ENCODE measurements at regions not wholly inside any gene's neighbourhood (a gene's known extent, or its start where the extent isn't known, plus 50 kb on each side); places are given as distances from the start of the nearest gene placed in this dataset.
A peak's percentile ranks its signal among the peaks of the same experiment; 100 is the strongest.

- DNase-seq (ENCODE audit: extremely low read depth, low read depth) = peak; percentile 91
Measured at GRCh38 chr1:181142096-181142958, 53.8 kb downstream of the IER5 start.

DNA sequence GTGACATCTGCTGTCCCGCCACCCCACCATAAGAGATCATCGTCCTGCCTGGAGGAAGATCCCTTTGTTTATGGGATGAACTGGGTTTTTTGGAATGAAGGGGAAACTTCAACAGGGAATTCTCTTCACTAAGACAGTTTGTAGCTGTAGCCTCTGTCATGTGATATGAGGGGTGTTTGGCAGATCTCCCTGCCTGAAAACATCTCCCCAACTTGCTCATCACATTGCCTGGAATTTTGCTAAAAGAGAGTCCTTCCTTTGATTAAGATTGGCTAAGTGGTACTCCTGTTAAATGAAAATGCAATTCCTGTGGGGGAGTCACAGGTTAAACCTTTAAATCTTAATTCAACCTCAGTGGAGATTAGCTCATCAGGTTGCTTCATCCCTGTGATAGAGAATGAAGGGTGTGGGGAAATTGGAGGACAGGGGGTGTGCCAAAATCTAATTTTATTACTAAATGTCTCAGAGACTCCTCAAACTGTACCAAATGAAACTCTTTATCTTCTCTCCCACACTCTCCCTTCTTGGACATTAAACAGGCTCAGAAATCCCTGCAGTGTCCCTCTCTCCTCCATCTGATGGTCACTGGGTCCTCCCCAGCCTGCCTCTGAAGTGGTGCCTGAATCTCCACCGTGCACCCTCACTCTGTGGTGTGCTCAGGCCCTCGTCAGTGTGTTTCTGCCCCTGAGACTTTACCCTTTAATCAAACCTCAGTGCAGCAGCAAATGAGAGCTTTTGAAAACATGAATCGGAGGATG, 54.8 kb downstream of the IER5 start:
- DNase-seq (ENCODE audit: extremely low read depth, low read depth) = no peak

DNA sequence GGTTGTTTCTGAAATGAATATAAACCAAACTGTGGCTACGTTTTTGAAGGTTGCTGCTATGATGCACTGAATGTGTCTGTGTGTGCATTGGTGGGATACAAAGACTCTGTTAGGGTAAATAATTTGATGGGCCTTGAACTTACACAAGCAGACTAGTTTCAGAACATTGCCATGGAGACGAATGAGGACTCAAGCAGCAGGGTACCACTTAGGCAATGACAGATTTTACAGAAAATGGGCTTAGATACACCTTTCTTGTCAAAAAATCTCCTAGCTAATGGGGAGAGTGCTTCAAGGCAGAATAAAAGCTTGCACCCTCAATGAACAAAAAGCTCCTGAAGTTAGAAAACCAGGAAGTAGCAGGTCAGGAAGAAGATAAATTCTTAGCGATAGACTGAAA, 55.7 kb downstream of the IER5 start:
- no peak for DNase-seq (ENCODE audit: extremely low read depth, low read depth)

GRCh38 chr1:181148636-181149035, 60.1 kb downstream of the IER5 start:
- no peak for DNase-seq (ENCODE audit: extremely low read depth, low read depth)

- no peak for DNase-seq (ENCODE audit: extremely low read depth, low read depth)
Measured at GRCh38 chr1:181149326-181150125, 61.0 kb downstream of the IER5 start.

- DNase-seq (ENCODE audit: extremely low read depth, low read depth) = no peak
Measured at GRCh38 chr1:181150273-181150672, 61.8 kb downstream of the IER5 start.

DNA sequence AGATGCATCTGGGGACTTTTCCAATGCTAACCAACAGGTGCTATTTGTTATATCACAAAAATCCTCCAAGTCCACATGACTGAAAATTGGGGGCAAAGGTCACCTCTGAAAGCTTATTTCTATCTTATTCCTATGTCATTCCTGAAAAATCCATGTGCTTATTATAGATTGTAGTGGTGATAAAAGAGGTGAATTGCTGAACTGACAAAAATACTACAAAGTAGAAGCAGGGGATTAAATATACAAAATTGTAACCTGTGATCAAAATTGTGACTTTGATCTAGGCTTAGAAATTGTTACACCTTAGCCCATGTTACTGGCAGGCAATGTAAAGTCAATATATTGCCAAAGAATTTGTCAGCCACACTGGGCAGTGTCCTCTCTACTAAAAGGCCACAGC, 62.3 kb downstream of the IER5 start:
- DNase-seq (ENCODE audit: extremely low read depth, low read depth) = no peak

DNA sequence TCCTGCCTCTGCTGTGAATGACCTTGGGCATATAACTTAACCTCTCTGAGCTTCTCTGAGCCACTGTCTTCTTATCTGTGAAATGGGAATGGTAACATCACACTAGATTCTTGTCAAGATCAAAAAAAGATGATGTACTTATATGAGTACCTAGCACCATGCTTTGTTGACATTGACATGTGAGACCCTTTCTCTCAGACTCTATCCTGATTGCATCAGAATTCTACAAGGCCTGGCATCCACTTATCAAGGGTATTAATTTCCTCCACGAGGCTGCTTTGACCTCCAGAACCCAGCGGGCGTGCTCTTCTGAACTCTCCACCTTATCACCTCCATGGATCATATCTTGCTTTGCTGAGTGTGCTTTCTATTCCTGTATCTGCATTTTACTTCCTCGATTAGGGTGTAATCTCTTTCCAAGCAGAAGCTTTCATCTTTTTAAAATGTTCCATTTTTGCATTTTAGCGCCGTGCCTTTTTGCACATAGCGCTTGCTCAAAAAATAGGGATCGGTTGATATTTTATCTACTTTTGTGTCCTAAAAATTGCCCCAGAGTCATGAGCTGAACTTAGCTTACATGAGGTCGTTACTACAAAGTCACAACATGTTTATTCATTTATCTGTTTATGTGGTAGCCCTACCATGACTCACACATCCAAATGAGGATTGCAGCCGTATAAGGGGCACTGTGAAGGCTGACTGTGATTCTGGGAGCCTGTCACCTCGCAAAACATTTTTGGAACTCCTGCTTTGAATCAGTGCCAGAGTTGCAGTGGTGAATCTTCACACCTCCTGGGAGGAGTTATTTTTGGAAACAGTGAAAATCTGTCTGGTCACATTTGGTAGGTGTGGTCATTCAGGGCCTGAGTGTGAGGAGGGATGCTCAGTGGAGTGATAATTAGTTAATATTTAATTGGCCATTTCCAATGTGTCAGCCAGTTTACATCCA, 63.2 kb downstream of the IER5 start:
- DNase-seq (ENCODE audit: extremely low read depth, low read depth) = no peak

DNA sequence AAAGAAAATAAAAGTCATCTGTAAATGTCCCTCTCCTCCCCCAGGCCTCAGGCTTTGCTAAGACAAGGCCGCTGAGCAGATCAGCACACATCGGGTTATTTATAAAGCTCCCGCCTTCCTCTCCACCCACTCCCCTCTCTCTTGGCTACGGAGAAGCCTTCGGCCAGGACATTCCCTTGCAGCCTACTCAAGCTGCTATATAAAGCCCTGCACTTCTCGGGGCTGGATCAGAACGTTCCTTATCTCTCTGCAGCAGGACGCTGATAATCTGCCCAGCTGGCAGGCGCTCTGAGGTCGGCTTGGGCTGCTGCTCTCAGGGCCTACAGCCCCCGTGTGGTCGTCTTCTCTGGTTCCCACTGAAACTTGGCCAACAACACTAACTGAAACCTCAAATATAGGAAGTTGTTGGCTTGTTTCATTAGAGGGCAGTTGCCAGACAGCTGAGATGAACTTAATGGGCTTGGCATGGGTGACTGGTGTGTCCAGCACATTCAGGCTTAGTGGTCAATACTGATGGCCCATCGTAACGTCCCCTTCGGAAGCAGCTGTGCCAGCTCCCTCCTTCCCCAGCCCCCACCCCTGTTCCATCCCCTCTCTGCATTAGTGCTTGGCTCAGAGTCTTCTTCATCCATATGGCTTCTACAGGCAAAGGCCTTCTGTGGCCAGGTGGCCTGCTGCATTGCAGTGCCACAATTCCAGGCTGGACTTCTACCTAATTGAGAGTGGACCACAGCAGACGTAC, 64.6 kb downstream of the IER5 start:
- no peak for DNase-seq (ENCODE audit: extremely low read depth, low read depth)

DNA sequence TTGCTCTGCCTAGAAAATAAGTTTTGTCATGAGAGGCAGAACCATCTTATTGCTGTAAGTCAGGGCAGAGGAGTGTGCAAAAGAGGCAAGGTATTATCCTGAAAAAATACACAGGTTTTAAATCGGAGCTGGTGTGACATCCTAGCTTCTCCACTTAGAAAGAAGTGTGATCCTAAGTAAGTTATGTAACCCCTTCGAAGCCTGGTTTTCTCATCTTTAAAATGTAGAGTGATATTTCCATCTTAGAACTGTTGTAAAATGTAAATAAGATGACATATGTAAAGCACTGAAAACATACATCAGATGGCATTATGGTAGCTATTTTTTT, 65.1 kb downstream of the IER5 start:
- DNase-seq (ENCODE audit: extremely low read depth, low read depth) = no peak

DNA sequence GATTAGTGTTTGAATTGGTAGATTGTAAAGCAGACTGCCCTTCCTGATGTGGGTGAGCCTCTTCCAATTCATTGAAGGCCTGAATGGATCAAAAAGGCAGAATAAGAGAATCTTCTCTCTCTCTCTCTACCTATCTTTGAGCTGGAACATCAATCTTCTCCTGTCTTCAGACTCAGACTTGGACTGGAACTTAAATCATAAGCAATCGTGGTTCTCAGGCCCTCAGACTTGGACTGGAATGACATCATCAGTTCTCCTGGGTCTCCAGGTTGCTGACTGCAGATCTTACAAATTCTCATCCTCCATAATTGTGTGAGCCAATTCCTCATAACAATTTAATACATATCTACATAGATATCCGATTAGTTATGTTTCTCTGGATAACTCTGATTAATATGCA, 66.8 kb downstream of the IER5 start:
- no peak for DNase-seq (ENCODE audit: extremely low read depth, low read depth)

GRCh38 chr1:181159451-181160140, 71.1 kb downstream of the IER5 start:
- no peak for DNase-seq (ENCODE audit: extremely low read depth, low read depth)

- DNase-seq (ENCODE audit: extremely low read depth, low read depth) = no peak
Measured at GRCh38 chr1:181160322-181160721, 71.8 kb downstream of the IER5 start.

GRCh38 chr1:181160998-181161870, 72.7 kb downstream of the IER5 start:
- DNase-seq (ENCODE audit: extremely low read depth, low read depth) = no peak

- DNase-seq (ENCODE audit: extremely low read depth, low read depth) = no peak
Measured at GRCh38 chr1:181163662-181164061, 75.2 kb downstream of the IER5 start.

- peak; percentile 87 for DNase-seq (ENCODE audit: extremely low read depth, low read depth)
Measured at GRCh38 chr1:181166377-181167196, 78.1 kb downstream of the IER5 start.

DNA sequence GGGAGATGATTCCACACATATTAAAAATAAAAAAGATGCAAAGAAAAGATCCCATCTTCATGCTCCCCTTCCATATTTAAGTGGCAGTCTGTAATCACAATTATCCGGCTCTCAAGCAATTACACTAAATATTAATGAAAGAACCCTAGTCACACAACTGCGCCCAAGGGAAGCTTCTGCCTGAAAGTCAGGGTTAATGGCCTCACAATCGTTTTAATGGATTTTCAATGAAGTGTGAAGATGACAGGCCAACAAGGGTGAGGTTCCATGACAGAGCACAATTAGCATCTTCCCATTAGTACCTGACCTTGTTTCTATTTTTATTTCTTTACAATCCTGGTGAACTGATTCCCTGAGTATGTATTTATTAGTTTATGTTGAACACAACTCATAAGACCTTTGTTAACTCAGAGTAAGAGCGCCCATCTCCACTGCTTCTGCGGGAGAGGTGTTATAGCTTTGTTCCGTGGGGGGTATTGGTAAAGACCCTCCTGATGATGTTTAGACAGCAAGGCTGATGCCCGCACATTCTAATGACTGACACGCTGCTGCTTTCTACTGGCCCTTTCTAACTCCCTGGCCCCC, 80.9 kb downstream of the IER5 start:
- no peak for DNase-seq (ENCODE audit: extremely low read depth, low read depth)

All from NCI-H460 (cell line).